Dedifferentiated amniotic fluid mesenchymal stem cell (primary cell): ENCODE measurements at regions not wholly inside any gene's neighbourhood (a gene's known extent, or its start where the extent isn't known, plus 50 kb on each side); places are given as distances from the start of the nearest gene placed in this dataset.
"Not testable (repeated sequence)": the region's sequence is repeated elsewhere in the genome, so short reads cannot be mapped to it uniquely, and the experiment has no call there.

Experiments
- DNase-seq: peaks from one replicate; pipeline ENCODE4 v3.0.0-alpha.2; 2016; ENCODE audit errors: extremely low spot score

GRCh38 chr6:135605278-135605790, 107.8 kb upstream of the AHI1 start:
- no peak for DNase-seq

- no peak for DNase-seq
Observed at GRCh38 chr6:135606392-135606791, 108.9 kb upstream of the AHI1 start.

GRCh38 chr6:135608031-135608430, 110.5 kb upstream of the AHI1 start:
- no peak for DNase-seq

- DNase-seq = not testable (repeated sequence)
Observed at GRCh38 chr6:135610192-135610591, 112.7 kb upstream of the AHI1 start.

GRCh38 chr6:135616655-135617054, 119.1 kb upstream of the AHI1 start:
- no peak for DNase-seq

- DNase-seq = no peak
Observed at GRCh38 chr6:135617222-135617621, 119.7 kb upstream of the AHI1 start.

GRCh38 chr6:135622081-135622480, 124.5 kb upstream of the AHI1 start:
- DNase-seq = no peak

GRCh38 chr6:135623979-135624378, 126.4 kb upstream of the AHI1 start:
- DNase-seq = no peak

GRCh38 chr6:135624402-135625295, 127.1 kb upstream of the AHI1 start:
- no peak for DNase-seq

- DNase-seq = not testable (repeated sequence)
Observed at GRCh38 chr6:135626001-135626400, 128.5 kb upstream of the AHI1 start.

GRCh38 chr6:135627092-135627715, 129.7 kb upstream of the AHI1 start:
- no peak for DNase-seq

- no peak for DNase-seq
Observed at GRCh38 chr6:135630789-135631376, 133.3 kb upstream of the AHI1 start.

- DNase-seq = no peak
Observed at GRCh38 chr6:135631821-135632220, 134.3 kb upstream of the AHI1 start.

- DNase-seq = no peak
Observed at GRCh38 chr6:135633573-135633972, 136.0 kb upstream of the AHI1 start.

GRCh38 chr6:135637701-135638100, 140.2 kb upstream of the AHI1 start:
- no peak for DNase-seq

GRCh38 chr6:135638108-135638507, 140.6 kb upstream of the AHI1 start:
- DNase-seq = no peak

- no peak for DNase-seq
Observed at GRCh38 chr6:135640048-135640447, 142.5 kb upstream of the AHI1 start.

- no peak for DNase-seq
Observed at GRCh38 chr6:135640449-135641111, 143.0 kb upstream of the AHI1 start.

GRCh38 chr6:135642912-135643311, 145.4 kb upstream of the AHI1 start:
- no peak for DNase-seq

GRCh38 chr6:135644394-135644793, 146.9 kb upstream of the AHI1 start:
- no peak for DNase-seq

GRCh38 chr6:135647521-135647920, 150.0 kb upstream of the AHI1 start:
- no peak for DNase-seq
